ENCODE measurements at regions not wholly inside any gene's neighbourhood (a gene's known extent, or its start where the extent isn't known, plus 50 kb on each side); places are given as distances from the start of the nearest gene placed in this dataset.

- Histone ChIP-seq H3K9me3 (ENCODE audit: control insufficient read depth, low read length) (no peaks in the 10 kb centered on the region), H3K4me3 (ENCODE audit: extremely low read depth, insufficient read depth, low read length, poor library complexity, severe bottlenecking) (no peak overlapping the region), H3K36me3 (ENCODE audit: control insufficient read depth, insufficient read depth, low read length) (no peaks in the 10 kb centered on the region), H3K27ac (ENCODE audit: low read depth, low read length, severe bottlenecking) (no peak overlapping the region), H3K4me1 (ENCODE audit: control insufficient read depth, insufficient read depth, low read length, poor library complexity, severe bottlenecking) (peaks cover 9% of the 10 kb centered on the region)
- WGBS, 2 experiments (ENCODE audit: insufficient coverage in 2 of 2): 87 to 93% methylated on average over 4 to 5 of the region's 6 CpGs
Measured at GRCh38 chr2:120999377-121000097, 263.9 kb downstream of the GLI2 start.

DNA sequence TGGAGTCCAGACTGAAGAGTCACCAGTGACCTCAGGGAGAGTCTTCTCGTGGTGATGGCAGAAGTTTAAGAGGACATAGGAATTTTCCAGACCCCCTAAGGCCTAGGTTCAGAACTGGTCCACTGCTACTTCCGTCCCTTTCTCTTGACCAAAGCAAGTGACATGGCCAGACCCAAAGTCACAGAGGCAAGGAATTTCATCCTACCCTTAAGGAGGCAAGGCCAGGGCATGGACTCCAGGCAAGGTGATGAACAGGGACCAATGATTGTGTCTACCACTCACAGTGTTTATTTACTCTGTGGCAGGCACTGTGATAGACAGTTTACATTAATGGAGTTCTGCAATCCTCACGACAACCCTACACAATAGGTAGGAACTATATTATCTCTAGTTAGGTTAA is 265.1 kb downstream of the GLI2 start:
- peaks cover 9% of the 10 kb centered on the region for H3K4me1 ChIP-seq (ENCODE audit: control insufficient read depth, insufficient read depth, low read length, poor library complexity, severe bottlenecking)
- H3K9me3 ChIP-seq (ENCODE audit: control insufficient read depth, low read length): no peaks in the 10 kb centered on the region
- no peaks in the 10 kb centered on the region for H3K36me3 ChIP-seq (ENCODE audit: control insufficient read depth, insufficient read depth, low read length)
- H3K4me3 ChIP-seq (ENCODE audit: extremely low read depth, insufficient read depth, low read length, poor library complexity, severe bottlenecking): no peak overlapping the region
- WGBS, 2 experiments (ENCODE audit: insufficient coverage in 2 of 2): 90 to 93% methylated on average over 2 of the region's 3 CpGs
- no peak overlapping the region for H3K27ac ChIP-seq (ENCODE audit: low read depth, low read length, severe bottlenecking)

GRCh38 chr2:121001641-121002040 is 266.0 kb downstream of the GLI2 start:
- peaks cover 9% of the 10 kb centered on the region for H3K4me1 ChIP-seq (ENCODE audit: control insufficient read depth, insufficient read depth, low read length, poor library complexity, severe bottlenecking)
- H3K4me3 ChIP-seq (ENCODE audit: extremely low read depth, insufficient read depth, low read length, poor library complexity, severe bottlenecking): no peak overlapping the region
- no peaks in the 10 kb centered on the region for H3K36me3 ChIP-seq (ENCODE audit: control insufficient read depth, insufficient read depth, low read length)
- H3K27ac ChIP-seq (ENCODE audit: low read depth, low read length, severe bottlenecking): no peak overlapping the region
- no peaks in the 10 kb centered on the region for H3K9me3 ChIP-seq (ENCODE audit: control insufficient read depth, low read length)

GRCh38 chr2:121002597-121002996 is 266.9 kb downstream of the GLI2 start:
- Histone ChIP-seq H3K9me3 (ENCODE audit: control insufficient read depth, low read length) (no peaks in the 10 kb centered on the region), H3K4me3 (ENCODE audit: extremely low read depth, insufficient read depth, low read length, poor library complexity, severe bottlenecking) (no peak overlapping the region), H3K4me1 (ENCODE audit: control insufficient read depth, insufficient read depth, low read length, poor library complexity, severe bottlenecking) (peaks cover 9% of the 10 kb centered on the region), H3K36me3 (ENCODE audit: control insufficient read depth, insufficient read depth, low read length) (no peaks in the 10 kb centered on the region), H3K27ac (ENCODE audit: low read depth, low read length, severe bottlenecking) (no peak overlapping the region)
- WGBS, 2 experiments (ENCODE audit: insufficient coverage in 2 of 2): 0% methylated on average over 1 of the region's 1 CpG; no CpG with 5 or more reads in 1 of the 2 experiments

DNA sequence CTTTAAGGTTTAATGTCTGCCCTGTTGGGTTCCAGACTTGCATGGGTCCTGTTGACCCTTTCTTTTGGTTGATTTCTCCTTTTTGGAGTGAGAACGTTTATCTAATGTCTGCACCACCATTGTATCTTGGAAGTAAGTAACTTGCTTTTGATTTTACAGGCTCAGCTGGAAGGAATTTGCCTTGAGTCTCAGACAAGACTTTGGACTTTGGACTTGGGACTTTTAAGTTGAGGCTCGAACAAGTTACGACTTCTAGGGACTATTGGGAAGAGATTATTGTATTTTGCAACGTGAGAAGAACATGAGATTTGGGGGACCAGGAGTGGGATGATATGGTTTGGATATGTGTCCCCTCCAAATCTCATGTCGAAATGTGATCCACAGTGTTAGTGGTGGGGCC is 267.7 kb downstream of the GLI2 start:
- no peaks in the 10 kb centered on the region for H3K9me3 ChIP-seq (ENCODE audit: control insufficient read depth, low read length)
- no peak overlapping the region for H3K4me3 ChIP-seq (ENCODE audit: extremely low read depth, insufficient read depth, low read length, poor library complexity, severe bottlenecking)
- peaks cover 9% of the 10 kb centered on the region for H3K4me1 ChIP-seq (ENCODE audit: control insufficient read depth, insufficient read depth, low read length, poor library complexity, severe bottlenecking)
- no peaks in the 10 kb centered on the region for H3K36me3 ChIP-seq (ENCODE audit: control insufficient read depth, insufficient read depth, low read length)
- H3K27ac ChIP-seq (ENCODE audit: low read depth, low read length, severe bottlenecking): no peak overlapping the region
- 91 to 95% methylated on average over 4 of the region's 5 CpGs for WGBS, 2 experiments (ENCODE audit: insufficient coverage in 2 of 2)

GRCh38 chr2:121004359-121004758 is 268.7 kb downstream of the GLI2 start:
- no peak overlapping the region for H3K4me3 ChIP-seq (ENCODE audit: extremely low read depth, insufficient read depth, low read length, poor library complexity, severe bottlenecking)
- 74 to 78% methylated on average over 3 to 5 of the region's 5 CpGs for WGBS, 2 experiments (ENCODE audit: insufficient coverage in 2 of 2)
- no peaks in the 10 kb centered on the region for H3K36me3 ChIP-seq (ENCODE audit: control insufficient read depth, insufficient read depth, low read length)
- H3K9me3 ChIP-seq (ENCODE audit: control insufficient read depth, low read length): no peaks in the 10 kb centered on the region
- H3K27ac ChIP-seq (ENCODE audit: low read depth, low read length, severe bottlenecking): no peak overlapping the region
- H3K4me1 ChIP-seq (ENCODE audit: control insufficient read depth, insufficient read depth, low read length, poor library complexity, severe bottlenecking): peaks cover 9% of the 10 kb centered on the region

DNA sequence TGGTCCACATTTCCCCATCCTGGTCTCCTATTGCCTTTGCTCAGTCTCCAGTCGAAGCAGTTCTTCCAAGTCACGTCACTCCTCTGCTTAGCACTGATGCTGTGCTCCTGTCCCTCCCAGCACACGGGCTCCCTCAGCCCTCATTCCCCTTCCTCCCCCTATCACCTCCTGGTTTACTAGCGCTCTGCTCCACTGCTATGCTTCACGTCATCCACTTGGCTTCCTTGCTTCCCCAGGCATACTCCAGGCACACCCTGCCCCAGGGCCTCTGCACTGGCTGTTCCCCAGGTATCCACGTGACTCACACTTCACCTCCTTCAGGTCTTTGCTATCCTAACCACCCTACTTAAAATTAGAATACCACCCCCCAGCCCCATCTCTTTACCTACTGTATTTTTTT is 269.3 kb downstream of the GLI2 start:
- H3K4me3 ChIP-seq (ENCODE audit: extremely low read depth, insufficient read depth, low read length, poor library complexity, severe bottlenecking): no peak overlapping the region

DNA sequence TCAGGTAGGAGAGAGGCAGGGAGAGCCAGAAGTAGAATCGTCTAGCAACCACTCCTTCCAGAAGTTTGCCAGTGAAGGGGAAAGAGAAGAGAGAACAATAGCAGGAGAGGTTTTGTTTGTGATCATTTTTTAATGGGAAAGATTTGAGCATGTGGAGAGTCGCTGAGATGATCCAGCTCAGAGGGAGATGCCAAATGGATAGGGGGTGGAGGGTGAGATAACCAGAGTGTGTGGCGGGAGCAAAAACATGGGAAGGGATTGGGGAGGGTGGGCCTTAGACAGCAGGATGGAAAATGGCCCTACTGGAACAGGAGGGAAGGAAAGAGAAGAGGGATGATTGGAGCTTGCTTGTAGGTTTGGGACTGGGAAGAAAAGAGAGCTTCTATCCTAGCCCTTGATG is 269.8 kb downstream of the GLI2 start:
- 78 to 89% methylated on average over 3 of the region's 3 CpGs for WGBS, 2 experiments (ENCODE audit: insufficient coverage in 2 of 2)
- no peak overlapping the region for H3K27ac ChIP-seq (ENCODE audit: low read depth, low read length, severe bottlenecking)

More for the DNA sequence above, 269.3 kb downstream of the GLI2 start:
- Histone ChIP-seq H3K36me3 (ENCODE audit: control insufficient read depth, insufficient read depth, low read length) (no peaks in the 10 kb centered on the region), H3K9me3 (ENCODE audit: control insufficient read depth, low read length) (no peaks in the 10 kb centered on the region), H3K27ac (ENCODE audit: low read depth, low read length, severe bottlenecking) (no peak overlapping the region), H3K4me1 (ENCODE audit: control insufficient read depth, insufficient read depth, low read length, poor library complexity, severe bottlenecking) (peaks cover 9% of the 10 kb centered on the region)
- 74 to 85% methylated on average over 6 of the region's 6 CpGs for WGBS, 2 experiments (ENCODE audit: insufficient coverage in 2 of 2)

DNA sequence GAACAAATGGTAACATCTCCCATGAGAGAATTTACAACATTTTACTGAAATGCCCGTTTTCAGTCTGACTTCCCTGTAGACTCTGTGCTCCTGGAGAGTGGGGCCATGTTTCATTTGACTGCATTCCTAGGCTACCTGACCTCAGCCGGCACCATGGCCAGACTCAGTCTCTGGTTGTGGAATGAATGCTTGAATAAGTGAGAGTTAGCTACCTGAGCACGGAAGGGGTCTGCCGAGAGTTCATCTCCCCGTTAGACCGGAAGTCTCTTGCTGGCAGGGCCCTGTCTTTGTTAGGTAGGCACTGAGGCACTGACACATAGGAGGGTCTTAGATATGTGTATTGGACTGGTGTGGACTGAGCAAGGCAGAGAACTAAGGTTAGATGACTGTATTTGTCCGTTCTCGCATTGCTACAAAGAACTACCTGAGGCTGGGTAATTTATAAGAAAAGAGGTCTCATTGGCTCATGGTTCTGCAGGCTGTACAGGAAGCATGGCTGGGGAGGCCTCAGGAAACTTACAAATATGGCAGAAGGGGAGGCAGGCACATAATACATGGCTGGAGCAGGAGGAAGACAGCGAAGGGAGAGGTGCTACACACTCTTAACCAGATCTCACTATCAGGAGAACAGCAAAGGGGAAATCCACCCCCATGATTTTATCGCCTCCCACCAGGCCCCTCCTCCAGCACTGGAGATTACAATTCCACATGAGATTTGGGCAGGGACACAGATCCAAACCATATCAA is 271.2 kb downstream of the GLI2 start:
- Histone ChIP-seq H3K4me3 (ENCODE audit: extremely low read depth, insufficient read depth, low read length, poor library complexity, severe bottlenecking) (no peak overlapping the region), H3K36me3 (ENCODE audit: control insufficient read depth, insufficient read depth, low read length) (no peaks in the 10 kb centered on the region), H3K9me3 (ENCODE audit: control insufficient read depth, low read length) (no peaks in the 10 kb centered on the region), H3K4me1 (ENCODE audit: control insufficient read depth, insufficient read depth, low read length, poor library complexity, severe bottlenecking) (peaks cover 9% of the 10 kb centered on the region), H3K27ac (ENCODE audit: low read depth, low read length, severe bottlenecking) (no peak overlapping the region)
- WGBS, 2 experiments (ENCODE audit: insufficient coverage in 2 of 2): 89 to 90% methylated on average over 7 to 8 of the region's 10 CpGs

More for the DNA sequence above, 269.8 kb downstream of the GLI2 start:
- H3K4me1 ChIP-seq (ENCODE audit: control insufficient read depth, insufficient read depth, low read length, poor library complexity, severe bottlenecking): peaks cover 9% of the 10 kb centered on the region
- no peaks in the 10 kb centered on the region for H3K9me3 ChIP-seq (ENCODE audit: control insufficient read depth, low read length)
- H3K36me3 ChIP-seq (ENCODE audit: control insufficient read depth, insufficient read depth, low read length): no peaks in the 10 kb centered on the region
- H3K4me3 ChIP-seq (ENCODE audit: extremely low read depth, insufficient read depth, low read length, poor library complexity, severe bottlenecking): no peak overlapping the region

DNA sequence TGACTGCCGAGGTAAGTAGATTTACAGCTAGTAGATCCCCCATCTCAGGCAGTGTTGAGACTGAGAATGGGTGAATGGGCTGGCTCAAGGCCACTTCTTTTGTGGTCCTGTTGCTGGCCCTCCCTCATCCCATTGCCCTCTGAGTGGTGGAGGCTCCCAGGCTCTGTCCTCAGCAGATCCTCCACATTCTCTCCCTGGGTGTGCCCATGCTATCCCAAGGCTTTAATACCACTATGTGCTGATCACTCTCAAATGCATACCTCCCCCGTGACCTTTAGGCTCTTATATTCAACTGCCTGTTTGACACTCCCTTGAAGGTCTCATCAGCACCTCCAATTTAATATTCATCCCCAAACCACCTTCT is 271.8 kb downstream of the GLI2 start:
- WGBS, 2 experiments (ENCODE audit: insufficient coverage in 2 of 2): 92 to 100% methylated on average over 1 to 2 of the region's 2 CpGs
- Histone ChIP-seq H3K27ac (ENCODE audit: low read depth, low read length, severe bottlenecking) (no peak overlapping the region), H3K4me3 (ENCODE audit: extremely low read depth, insufficient read depth, low read length, poor library complexity, severe bottlenecking) (no peak overlapping the region), H3K4me1 (ENCODE audit: control insufficient read depth, insufficient read depth, low read length, poor library complexity, severe bottlenecking) (peaks cover 6% of the 10 kb centered on the region), H3K9me3 (ENCODE audit: control insufficient read depth, low read length) (no peaks in the 10 kb centered on the region), H3K36me3 (ENCODE audit: control insufficient read depth, insufficient read depth, low read length) (no peaks in the 10 kb centered on the region)

- Histone ChIP-seq H3K4me1 (ENCODE audit: control insufficient read depth, insufficient read depth, low read length, poor library complexity, severe bottlenecking) (no peaks in the 10 kb centered on the region), H3K27ac (ENCODE audit: low read depth, low read length, severe bottlenecking) (no peak overlapping the region), H3K36me3 (ENCODE audit: control insufficient read depth, insufficient read depth, low read length) (no peaks in the 10 kb centered on the region), H3K4me3 (ENCODE audit: extremely low read depth, insufficient read depth, low read length, poor library complexity, severe bottlenecking) (no peak overlapping the region), H3K9me3 (ENCODE audit: control insufficient read depth, low read length) (no peaks in the 10 kb centered on the region)
- 56 to 62% methylated on average over 4 to 5 of the region's 5 CpGs for WGBS, 2 experiments (ENCODE audit: insufficient coverage in 2 of 2)
Measured at GRCh38 chr2:121008975-121009374, 273.3 kb downstream of the GLI2 start.
